Aorta (tissue), 5 donors: ENCODE measurements at regions not wholly inside any gene's neighbourhood (a gene's known extent, or its start where the extent isn't known, plus 50 kb on each side); places are given as distances from the start of the nearest gene placed in this dataset.

Experiments used
- ATAC-seq: fragments of 200-7000 bp; cut with Tn5 transposase; one replicate; pipeline ENCODE4 v1.9.1; 2022; ENCODE audit warnings: moderate library complexity; ENCODE audit not compliant: low FRiP score
- DNase-seq, 2 donors: peaks; one replicate each; pipeline ENCODE4 v3.0.0-alpha.2; 2020
- H3K27ac ChIP-seq, 2 donors: one replicate each; pipeline ENCODE4 v1.5.1; 2013; ENCODE audit warnings: low read length in 2 of 2, mild to moderate bottlenecking in 2 of 2, moderate library complexity in 2 of 2, control low read depth in 1 of 2, inconsistent platforms in 1 of 2, low read depth in 1 of 2
- H3K27me3 ChIP-seq, 2 donors: one replicate each; pipeline ENCODE4 v1.6.1; 2013; ENCODE audit warnings: control low read depth in 1 of 2, low read length in 1 of 2, mild to moderate bottlenecking in 1 of 2, moderate library complexity in 1 of 2; ENCODE audit not compliant: insufficient read depth in 2 of 2, control insufficient read depth in 1 of 2
- H3K36me3 ChIP-seq, 2 donors: one replicate each; pipeline ENCODE4 v1.6.1; 2013; ENCODE audit warnings: control low read depth in 1 of 2, low read length in 1 of 2, mild to moderate bottlenecking in 1 of 2; ENCODE audit not compliant: insufficient read depth in 2 of 2, control insufficient read depth in 1 of 2
- H3K4me1 ChIP-seq, 2 donors: one replicate each; pipeline ENCODE4 v1.6.1; 2013; ENCODE audit warnings: low read length in 2 of 2, control low read depth in 1 of 2, mild to moderate bottlenecking in 1 of 2, moderate library complexity in 1 of 2; ENCODE audit not compliant: insufficient read depth in 2 of 2, control insufficient read depth in 1 of 2
- H3K4me3 ChIP-seq, 2 donors: one replicate each; pipeline ENCODE4 v1.5.1; 2013; ENCODE audit warnings: low read length in 2 of 2, control low read depth in 1 of 2, mild to moderate bottlenecking in 1 of 2
- H3K9me3 ChIP-seq: one replicate; pipeline ENCODE4 v1.6.1; 2013; ENCODE audit warnings: mild to moderate bottlenecking, low read length; ENCODE audit not compliant: control insufficient read depth
- WGBS, 2 donors: extraction: QIAGEN DNeasy Blood & Tissue Kit; methylation state at CpG; one replicate each; pipeline ENCODE4 v1.1.7; 2013; 5-methylcytosine and 5-hydroxymethylcytosine counted together
- intact Hi-C, 2 donors: fragments of 100-400 bp; cut with DNase I; formaldehyde crosslinking; loops; one replicate each; pipeline versions ENCODE4 v1.14.2 to v1.15.0; 2022
- donor health status: healthy with polysubstance abuse.
- donor health status: Bipolar disorder and iron deficiency.
- donor health status: DM: no; HTN: no; CAD: no.
- donor health status: DM: no; HTN: no; CAD: no.
- donor health status: DM: yes; HTN: yes; CAD: no.

DNA sequence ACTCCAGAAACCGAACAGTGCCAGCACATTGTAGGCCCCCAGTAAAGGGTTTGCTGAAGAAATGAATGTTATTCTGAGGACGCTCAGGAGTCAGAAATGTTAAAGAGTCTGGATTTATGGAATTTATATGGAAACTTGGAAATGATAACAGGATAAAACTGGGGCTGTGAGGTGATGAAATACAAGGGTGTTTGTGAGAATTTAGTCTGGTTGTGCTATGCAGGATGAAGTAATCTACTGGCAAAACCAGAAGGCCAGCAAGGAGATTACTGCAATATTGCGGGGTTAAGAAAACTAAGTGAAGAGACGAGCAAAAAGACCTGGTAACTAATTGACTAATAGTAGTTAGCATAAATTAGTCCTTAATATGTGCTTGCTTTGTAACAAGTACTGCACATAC, 467.8 kb downstream of the ZEB2 start:
- Histone ChIP-seq H3K27me3 (no peaks in the 10 kb centered on the region), H3K9me3 (no peaks in the 10 kb centered on the region), H3K27ac (no peak overlapping the region), H3K4me3 (no peak overlapping the region), H3K36me3 (no peaks in the 10 kb centered on the region), H3K4me1 (no peaks in the 10 kb centered on the region)
- DNase-seq, result no peak
- 88 to 91% methylated on average over 4 of the region's 4 CpGs for WGBS, 2 donors
- ATAC-seq, result no peak
- intact Hi-C loops, result no loop called here

DNA sequence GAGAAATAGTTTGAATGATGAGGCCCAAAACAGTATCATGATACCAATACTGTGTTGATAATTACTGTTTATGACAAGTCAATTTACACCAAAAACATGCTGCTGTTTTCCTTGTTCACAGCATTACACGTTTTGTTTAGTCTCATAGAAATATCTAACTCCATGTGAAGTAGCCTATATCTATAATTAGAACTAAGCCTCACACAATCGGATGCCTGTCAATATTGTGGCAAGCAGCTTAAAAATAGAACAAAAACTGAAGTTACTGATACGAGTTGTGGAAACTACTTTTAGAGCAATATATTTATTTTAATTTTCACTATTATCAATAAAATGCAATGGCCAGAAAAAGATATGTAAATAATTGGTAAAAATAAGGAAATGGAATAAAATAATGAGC, 470.8 kb downstream of the ZEB2 start:
- no peaks in the 10 kb centered on the region for H3K4me1 ChIP-seq
- DNase-seq (no peak), ATAC-seq (no peak)
- 31 to 45% methylated on average over 3 of the region's 3 CpGs for WGBS, 2 donors
- no peaks in the 10 kb centered on the region for H3K36me3 ChIP-seq
- H3K9me3 ChIP-seq, result no peaks in the 10 kb centered on the region
- H3K27me3 ChIP-seq, result no peaks in the 10 kb centered on the region
- intact Hi-C loops, result no loop called here
- no peak overlapping the region for H3K4me3 ChIP-seq
- H3K27ac ChIP-seq, result no peak overlapping the region

DNA sequence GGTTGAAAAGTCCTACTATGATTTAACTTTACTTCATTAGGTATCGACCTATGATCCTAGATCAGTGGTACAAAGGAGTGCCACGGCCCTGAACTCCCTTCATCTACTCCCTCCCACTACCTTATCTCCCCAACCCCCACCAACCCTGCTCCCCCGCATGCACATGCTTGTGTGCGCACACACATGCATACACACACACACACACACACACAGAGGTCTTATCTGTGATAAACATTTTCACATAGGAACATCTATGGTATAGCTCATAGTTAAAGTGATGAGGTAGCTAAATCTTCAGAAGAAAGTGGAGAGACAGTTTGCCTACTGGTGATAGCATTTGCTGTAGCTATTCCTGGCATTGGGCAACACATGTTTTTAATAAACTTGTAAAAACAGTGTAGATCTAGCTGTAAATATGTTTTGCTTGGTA, 471.3 kb downstream of the ZEB2 start:
- Histone ChIP-seq H3K27ac (no peak overlapping the region), H3K27me3 (no peaks in the 10 kb centered on the region), H3K4me3 (no peak overlapping the region), H3K36me3 (no peaks in the 10 kb centered on the region), H3K9me3 (no peaks in the 10 kb centered on the region), H3K4me1 (no peaks in the 10 kb centered on the region)
- DNase-seq (no peak), ATAC-seq (no peak)
- intact Hi-C loops, result no loop called here
- 97 to 98% methylated on average over 4 of the region's 4 CpGs for WGBS, 2 donors

DNA sequence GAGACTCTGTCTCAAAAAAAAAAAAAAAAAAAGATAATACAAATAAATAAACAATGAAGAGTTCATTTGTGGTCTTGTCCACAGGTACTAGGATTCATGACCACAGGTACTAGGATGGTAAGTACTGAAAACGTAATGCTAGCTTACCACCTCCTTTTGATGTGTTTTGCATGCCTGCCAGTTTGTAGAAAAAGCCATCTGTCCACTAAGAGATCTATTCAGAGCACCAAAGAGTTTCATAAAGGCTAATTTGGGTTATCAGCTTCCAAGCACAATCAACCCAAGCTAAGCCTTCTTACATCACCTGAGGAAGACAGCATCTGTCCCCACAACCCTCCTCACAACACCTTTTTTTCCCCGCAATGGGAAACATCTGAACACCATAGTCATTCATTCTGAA, 477.2 kb downstream of the ZEB2 start:
- DNase-seq (no peak), ATAC-seq (no peak)
- no peaks in the 10 kb centered on the region for H3K4me1 ChIP-seq
- intact Hi-C loops, result no loop called here
- WGBS, 2 donors, result 90 to 95% methylated on average over 2 of the region's 2 CpGs
- H3K4me3 ChIP-seq, result no peak overlapping the region
- H3K27me3 ChIP-seq, result no peaks in the 10 kb centered on the region
- H3K36me3 ChIP-seq, result no peaks in the 10 kb centered on the region
- no peaks in the 10 kb centered on the region for H3K9me3 ChIP-seq
- H3K27ac ChIP-seq, result no peak overlapping the region

DNA sequence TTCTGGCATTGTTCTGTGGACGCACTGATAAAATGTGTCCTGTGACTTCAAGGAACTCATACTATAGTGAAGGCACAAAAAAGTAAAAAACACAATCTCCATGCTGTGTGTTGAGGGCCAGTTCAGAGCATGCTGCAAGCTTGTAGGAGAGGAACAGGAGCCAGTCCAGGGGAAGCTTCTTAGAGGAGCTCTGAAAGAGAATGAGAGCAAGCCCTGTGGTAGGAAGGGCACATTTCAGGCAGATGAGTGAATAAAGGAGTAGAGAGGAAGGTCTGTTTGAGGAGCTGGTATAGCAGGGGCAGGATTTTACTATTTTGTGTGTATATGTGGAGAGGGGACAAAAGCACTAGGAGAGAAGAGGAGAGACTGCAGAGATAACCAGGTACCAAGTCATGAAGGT, 478.3 kb downstream of the ZEB2 start:
- H3K9me3 ChIP-seq, result no peaks in the 10 kb centered on the region
- ATAC-seq (no peak), DNase-seq (no peak)
- H3K27me3 ChIP-seq, result no peaks in the 10 kb centered on the region
- WGBS, 2 donors, result 96 to 99% methylated on average over 1 of the region's 1 CpG
- no peaks in the 10 kb centered on the region for H3K4me1 ChIP-seq
- no peak overlapping the region for H3K4me3 ChIP-seq
- no peaks in the 10 kb centered on the region for H3K36me3 ChIP-seq
- H3K27ac ChIP-seq, result no peak overlapping the region
- intact Hi-C loops, result no loop called here

DNA sequence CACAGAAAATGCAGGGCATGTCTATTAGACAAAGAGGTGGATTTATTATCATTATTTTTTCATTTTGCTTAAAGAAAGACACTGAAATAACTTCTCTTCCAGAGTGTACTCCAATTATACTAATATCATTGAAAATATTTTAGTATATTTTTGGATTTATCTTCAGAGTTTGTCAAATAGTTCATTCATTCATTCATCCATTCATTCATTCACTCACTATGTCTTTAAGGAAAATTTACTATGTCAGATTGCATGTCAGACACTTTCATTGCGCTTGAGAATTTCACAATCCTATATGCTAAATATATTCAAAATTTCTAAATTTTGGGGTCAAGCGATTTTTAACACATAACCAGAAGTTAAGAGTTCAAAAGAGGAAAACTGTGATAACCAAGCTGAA, 479.1 kb downstream of the ZEB2 start:
- Histone ChIP-seq H3K9me3 (no peaks in the 10 kb centered on the region), H3K4me3 (no peak overlapping the region), H3K27me3 (no peaks in the 10 kb centered on the region), H3K4me1 (no peaks in the 10 kb centered on the region), H3K36me3 (no peaks in the 10 kb centered on the region), H3K27ac (no peak overlapping the region)
- no peak for ATAC-seq
- WGBS, 2 donors, result 98 to 99% methylated on average over 2 of the region's 2 CpGs
- intact Hi-C loops, result no loop called here
- no peak for DNase-seq

DNA sequence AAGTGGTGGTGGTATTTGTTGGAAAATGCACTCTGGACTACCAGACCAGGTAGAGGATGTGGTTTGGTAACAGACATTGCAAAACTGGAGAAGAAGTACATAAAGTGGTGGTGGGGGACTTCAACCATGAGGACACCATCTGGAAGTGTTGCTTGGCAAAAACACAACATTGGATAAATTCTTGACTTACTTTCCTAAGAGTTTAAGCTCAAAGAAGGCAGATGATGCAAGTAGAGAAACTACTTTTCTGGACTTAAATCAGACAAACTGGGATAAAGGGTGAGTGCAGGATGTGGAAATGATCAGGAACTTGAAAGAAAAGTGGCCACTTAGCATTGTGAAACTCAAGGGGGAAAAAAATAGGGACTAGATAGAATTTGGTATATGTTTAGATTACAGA, 487.4 kb downstream of the ZEB2 start:
- Histone ChIP-seq H3K27me3 (no peaks in the 10 kb centered on the region), H3K27ac (no peak overlapping the region), H3K9me3 (no peaks in the 10 kb centered on the region), H3K4me1 (no peaks in the 10 kb centered on the region), H3K4me3 (no peak overlapping the region), H3K36me3 (no peaks in the 10 kb centered on the region)
- no peak for ATAC-seq
- DNase-seq, result no peak
- intact Hi-C loops, result no loop called here

DNA sequence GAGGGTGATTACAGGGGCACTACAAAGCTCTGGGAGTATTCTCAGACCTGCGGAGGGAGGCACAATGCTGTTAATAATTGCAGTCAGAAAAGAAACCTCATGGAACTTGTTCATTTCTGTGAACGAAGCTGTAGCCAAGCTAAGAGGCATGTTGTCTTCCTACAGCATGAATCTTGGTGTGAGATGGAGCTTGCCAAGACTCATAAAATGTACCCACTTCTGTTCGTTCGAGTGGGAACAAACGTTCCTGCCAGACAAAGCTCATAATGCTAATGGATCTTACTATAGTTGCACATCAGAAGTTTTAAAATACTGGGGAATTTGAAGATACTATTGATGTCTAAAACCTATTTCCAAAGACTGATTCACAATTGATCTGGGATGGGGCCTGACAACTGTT, 489.1 kb downstream of the ZEB2 start:
- intact Hi-C loops, result no loop called here
- Histone ChIP-seq H3K9me3 (no peaks in the 10 kb centered on the region), H3K27ac (no peak overlapping the region), H3K36me3 (no peaks in the 10 kb centered on the region), H3K4me1 (no peaks in the 10 kb centered on the region), H3K27me3 (no peaks in the 10 kb centered on the region), H3K4me3 (no peak overlapping the region)
- DNase-seq (no peak), ATAC-seq (no peak)
- WGBS, 2 donors, result 26 to 30% methylated on average over 5 of the region's 5 CpGs

DNA sequence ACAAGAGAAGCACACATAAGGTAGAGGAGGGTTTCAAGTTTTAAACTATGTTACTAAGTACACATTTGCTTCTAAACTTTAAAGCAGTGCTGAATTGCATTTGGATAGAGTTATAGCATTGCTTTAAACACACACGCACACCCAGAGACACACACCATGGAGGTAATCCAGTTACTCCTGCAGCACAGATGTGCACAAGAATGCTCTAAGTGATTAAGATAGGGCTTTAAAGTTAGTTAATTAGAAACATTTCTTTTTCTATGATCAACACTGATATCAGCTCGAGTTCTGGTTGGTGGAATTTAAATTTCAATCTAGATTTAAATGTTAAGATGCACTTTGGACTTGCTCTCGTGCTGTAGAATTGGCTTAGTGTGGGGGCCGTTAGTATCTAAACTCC, 492.3 kb downstream of the ZEB2 start:
- Histone ChIP-seq H3K4me3 (no peak overlapping the region), H3K27me3 (no peaks in the 10 kb centered on the region), H3K4me1 (no peaks in the 10 kb centered on the region), H3K36me3 (no peaks in the 10 kb centered on the region), H3K27ac (no peak overlapping the region), H3K9me3 (peaks cover 1% of the 10 kb centered on the region)
- intact Hi-C loops, result no loop called here
- WGBS, 2 donors, result 96% methylated on average over 4 of the region's 4 CpGs
- DNase-seq (no peak), ATAC-seq (no peak)
